GM21825 (cell line): ENCODE measurements at regions not wholly inside any gene's neighbourhood (a gene's known extent, or its start where the extent isn't known, plus 50 kb on each side); places are given as distances from the start of the nearest gene placed in this dataset.

Source experiments
- ATAC-seq: cut with Tn5 transposase; IDR thresholded peaks from one replicate; pipeline ENCODE4 v1.9.1; 2021; ENCODE audit warnings: mild to moderate bottlenecking, moderate library complexity; ENCODE audit not compliant: unreplicated experiment

DNA sequence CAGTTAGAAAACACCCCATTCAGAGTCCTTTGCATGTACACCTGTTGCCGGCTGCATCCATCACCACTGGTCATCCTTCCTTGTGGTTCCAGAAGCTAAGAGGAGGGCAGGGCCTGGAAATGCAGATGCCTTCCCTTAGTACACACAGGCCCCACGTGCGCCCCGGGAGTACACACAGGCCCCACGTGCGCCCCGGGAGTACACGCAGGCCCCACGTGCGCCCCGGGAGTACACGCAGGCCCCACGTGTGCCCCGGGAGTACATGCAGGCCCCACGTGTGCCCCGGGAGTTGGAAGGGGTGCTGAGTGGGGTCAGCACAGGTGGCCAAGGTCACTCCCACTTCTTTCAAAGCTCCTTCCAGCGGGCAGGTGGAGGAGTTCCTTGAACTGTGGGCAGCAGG is 1141.9 kb downstream of the BRD1 start:
- ATAC-seq: no peak

DNA sequence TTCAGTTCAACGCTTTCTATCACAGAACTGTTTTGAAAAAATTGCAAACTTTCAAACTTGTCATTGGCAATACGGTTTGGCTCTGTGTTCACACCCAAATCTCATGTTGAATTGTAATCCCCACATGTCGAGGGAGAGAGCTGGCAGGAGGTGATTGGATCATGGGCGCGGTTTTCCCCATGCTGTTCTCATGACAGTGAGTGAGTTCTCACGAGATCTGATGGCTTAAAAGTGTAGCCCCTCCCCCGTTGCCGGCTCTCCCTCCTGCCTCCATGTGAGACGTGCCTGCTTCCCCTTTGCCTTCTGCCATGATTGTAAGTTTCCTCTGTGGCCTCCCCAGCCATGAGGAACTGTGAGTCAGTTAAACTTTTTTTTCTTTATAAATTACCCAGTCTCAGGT is 1144.0 kb downstream of the BRD1 start:
- ATAC-seq: no peak

DNA sequence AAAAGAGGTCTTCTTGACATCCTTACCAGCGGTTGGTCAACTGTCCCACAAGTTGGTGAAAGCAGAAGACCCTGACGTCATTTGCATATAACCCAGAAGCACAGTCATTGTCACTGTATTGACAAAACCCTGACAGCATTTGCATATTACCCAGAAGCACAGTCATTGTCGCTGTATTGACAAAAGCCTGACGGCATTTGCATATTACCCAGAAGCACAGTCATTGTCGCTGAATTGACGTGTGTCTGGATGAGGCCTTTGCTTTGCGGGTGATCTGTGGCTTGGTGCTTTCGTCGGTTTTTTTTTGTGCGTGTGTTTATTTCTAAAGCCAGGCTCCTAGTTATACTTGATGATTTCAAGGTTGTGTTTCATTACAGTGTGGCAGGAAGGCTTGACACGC is 1145.2 kb downstream of the BRD1 start:
- no peak for ATAC-seq

DNA sequence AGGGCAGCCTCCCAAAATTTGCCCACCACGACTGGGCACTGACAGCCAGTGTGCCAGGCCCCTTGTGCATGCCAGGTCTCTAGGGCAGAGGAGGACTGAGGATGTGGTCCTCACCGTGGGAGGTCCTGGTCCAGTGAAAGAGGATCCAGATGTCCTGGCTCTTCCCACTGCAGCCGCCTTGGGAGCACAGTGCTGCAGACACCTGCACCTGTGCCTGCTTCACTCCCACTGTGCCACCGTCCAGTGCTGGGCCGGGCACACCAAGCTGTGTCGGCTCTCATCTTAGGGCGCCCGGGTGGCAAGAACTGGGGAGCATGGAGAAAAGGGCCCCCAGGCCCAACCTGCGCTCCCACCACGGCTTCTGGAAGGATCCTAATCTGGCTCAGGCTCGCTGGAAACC is 1147.1 kb downstream of the BRD1 start:
- no peak for ATAC-seq

DNA sequence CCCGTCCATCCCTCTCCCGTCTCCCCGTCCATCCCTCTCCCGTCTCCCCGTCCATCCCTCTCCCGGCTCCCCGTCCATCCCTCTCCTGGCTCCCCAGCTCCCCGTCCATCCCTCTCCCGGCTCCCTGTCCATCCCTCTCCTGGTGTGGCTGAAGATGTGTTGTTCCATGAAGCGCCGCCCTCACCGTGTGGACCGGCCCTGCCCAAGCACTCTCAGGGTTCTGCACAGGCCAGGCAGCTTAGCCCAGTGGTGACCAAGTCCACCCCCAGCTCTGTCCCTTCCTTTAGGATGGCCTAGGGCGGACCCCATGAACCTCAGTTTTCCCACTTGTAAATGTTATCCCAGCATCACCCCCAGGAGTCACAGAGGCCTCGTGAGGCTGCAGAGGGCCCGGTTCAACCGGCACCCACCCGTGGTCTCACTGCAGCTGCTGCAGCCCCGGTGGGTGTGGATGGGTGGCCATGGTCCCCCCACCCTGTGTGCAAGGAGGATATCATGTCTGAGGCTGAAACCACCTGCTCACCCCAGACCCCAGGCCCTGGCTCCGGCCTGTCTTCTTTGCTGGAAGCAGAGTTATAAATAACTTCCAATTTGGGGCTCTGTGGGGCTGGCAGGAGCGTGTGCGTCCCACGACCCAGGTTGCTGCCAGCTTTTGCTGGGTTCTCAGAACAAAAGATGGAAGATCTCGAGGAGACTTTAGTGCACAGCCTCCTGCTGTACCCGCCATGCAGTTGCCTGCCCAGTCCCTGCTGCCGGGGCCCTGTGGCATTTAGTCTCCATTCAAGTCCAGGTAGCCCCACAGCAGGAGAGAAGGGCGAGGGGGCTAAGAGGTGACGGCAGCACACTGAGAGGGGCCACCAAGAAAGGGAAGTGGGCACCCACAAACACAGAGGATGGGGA is 1147.8 kb downstream of the BRD1 start:
- ATAC-seq: no peak

DNA sequence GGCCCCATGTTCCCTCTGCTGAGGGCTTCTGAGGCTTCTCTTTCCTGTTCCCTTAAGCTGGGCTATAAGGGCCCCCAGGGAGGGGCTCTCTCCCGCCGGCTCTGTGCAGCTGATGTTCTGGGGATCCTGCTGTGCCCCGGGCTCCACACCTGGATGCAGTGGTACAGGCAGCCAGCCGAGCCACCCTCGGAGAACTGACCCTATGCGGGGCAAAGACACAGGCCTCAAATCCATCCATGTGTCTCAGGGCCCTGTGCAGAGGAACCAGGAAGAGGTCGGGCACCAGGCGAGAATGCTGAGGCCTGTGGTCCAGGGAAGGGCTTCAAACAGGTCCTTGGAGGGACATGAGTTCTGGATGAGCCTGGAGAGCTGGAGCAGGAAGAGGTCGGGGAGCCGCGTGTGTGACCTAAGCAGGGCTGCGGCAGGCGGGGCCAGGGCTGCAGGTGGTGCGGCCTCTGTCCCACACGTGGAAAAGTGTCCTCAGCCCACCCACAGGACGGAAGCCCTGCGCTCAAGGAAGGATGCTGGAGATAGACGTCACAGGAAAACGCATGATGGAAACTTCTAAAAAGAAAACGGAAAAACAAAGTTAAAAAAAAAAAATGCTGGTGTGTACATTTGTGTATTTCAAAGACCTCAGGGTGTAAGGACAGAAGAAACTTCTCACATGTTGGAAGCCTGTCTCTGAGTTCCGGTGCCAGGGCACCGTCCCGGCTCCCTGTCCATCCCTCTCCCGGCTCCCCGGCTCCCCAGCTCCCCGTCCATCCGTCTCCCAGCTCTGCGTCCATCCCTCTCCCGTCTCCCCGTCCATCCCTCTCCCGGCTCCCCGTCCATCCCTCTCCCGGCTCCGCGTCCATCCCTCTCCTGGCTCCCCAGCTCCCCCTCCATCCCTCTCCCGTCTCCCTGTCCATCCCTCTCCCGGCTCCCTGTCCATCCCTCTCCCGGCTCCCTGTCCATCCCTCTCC is 1149.2 kb downstream of the BRD1 start:
- ATAC-seq: no peak

DNA sequence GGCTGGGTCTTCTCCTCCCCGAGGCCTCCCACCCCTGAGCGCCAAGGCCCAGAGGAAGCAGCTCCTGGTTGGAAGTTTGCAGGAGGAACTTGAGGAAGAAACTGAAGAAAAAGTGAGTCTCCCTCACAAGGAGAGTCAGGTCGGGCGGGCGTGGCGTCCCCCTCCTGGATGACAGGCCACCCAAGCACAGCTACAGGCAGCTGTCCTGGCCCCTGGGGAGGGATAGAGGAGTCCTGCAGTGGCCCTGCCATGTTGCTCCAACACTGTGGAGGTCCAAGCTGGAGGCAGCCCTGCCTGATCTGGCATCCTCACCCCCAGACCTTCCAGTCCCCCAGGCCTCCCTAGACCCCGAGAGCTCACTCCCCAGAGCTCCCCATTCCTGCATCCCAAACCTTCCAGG is 1150.1 kb downstream of the BRD1 start:
- ATAC-seq: no peak

DNA sequence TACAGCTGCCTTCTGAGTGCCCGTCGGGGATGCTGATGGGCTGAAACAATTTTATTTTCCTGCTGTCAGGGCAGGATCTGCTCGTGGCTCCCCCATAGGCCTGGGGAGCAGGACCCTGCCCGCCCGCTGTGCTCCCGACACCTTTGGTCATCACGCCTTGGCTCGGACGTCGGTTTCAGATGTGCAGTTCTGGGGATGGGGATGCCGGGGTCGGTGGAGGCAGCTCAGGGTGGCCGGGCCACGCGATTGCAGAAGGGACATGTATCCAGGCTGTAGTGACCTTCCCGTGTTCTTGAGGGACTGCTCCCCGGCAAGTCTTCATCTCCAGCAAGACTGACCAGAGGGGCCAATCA is 1150.5 kb downstream of the BRD1 start:
- ATAC-seq: no peak

DNA sequence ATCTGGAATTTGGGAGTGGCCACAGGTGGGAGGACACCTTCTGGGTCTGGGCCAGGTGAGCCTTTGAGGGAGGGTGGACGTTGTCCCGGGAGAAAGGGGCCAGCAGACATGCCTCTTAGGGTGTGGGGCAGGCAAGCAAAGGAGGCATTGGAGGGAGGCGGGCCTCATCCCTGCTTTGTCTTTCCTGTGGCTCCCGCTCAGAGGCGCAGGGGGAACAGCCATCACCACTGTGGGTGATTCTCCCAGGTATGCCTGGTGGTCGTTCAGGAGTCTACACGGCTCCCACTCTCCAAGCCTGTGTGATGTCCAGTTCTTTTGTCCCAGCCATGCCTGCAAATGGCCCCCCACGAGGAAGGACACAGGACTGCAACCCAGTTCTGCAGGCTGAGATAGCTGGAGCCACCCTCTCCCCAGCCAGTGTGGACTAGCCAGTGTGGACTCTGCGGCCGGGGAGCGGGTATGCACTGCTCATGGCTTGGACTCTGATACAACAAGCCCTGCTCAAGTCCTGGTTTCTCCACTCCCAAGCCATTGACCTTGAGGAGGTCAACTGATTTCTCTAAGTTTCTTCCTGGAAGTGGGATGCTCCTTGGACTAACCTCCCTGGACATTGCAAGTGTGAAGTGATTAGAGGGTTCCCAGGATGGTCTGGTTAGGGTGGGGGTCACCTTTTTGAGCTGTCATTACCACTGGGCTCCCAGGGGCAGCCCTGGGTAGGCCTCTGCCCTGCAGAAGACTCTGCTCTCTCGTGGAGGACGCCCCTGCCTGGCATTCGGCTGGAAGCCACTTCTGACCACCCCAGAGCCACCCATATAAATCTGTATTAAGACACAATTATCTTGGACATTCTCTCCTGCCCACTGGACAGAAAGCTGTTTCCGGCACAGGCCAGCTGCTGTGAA is 1151.2 kb downstream of the BRD1 start:
- ATAC-seq: no peak

DNA sequence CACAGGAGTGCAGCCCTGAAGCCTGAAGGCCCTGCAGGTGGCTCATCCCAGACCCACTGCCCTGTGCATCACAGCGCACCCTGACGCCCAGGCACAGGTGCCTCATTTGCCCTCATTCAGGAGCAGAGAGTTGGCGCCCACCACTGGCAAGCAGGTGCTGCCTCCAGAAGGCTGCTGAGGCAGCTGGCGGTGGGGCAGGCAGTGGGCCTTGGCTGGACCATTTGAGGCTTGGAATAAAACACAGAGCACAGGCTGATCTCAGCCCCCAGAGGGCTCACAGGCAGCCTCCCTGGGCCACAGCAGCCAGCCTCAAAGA is 1151.9 kb downstream of the BRD1 start:
- ATAC-seq: no peak

DNA sequence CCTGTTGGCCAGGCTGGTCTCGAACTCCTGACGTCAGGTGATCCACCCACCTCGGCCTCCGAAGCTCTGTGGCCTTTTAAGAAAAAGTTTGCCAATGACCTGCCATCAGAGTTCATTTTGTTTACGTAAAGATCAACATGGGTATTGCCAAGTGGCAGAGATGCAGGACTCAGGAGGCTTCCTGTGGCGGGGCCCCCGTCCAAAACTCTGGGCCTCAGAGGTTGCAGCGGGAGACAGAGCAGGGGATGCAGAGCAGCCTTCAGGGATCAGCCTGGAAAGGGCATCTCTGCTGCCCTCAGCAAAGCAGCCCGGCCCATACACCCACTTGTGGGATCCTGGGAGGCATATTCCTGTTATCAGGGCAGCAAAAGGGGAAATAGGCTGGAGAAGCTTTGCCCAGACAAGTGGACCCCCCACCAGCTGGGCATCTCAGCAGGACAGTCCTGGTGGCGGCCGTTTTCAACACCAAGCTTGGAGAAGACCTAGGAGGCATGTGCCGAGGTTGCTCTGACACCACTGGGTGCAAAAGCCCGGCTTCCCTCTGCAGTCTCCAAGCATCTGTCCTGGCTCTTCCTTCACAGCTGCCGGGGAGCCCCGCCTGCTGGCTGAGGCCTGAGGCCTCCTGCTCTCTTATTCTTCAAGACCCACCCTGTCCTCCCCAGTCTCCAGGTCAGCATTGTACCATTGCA is 1152.4 kb downstream of the BRD1 start:
- ATAC-seq: no peak

DNA sequence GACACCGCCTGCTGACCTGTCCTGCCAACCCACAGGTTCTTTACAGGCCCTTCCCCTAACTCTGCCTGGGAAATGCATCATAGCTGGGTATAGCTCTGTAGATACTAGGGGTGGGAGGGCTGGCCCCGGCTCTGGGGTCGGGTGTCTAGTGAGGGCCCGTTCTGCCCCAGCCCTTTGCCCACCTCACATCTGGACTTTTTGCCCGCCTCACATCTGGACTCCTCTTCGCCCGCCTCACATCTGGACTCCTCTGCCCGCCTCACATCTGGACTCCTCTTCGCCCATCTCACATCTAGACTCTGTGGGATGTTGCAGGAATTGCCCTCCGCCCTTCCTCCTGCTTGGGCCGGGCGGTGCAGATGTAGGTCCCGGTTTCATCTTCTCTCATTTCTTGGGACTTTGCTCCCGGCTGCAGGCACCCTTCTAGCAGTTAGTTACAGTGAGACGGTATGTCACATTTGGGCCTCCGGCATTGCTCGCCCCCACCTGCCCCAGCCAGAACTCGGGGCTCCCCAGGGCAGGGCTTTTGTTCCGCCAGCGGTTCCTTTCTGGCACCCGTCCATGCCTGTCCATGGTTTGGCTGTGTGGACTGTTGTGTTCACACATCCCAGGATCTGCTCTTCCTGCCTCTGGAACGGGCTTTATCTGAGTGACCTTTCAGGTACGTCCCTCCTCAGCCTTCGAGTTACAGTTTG is 1153.7 kb downstream of the BRD1 start:
- ATAC-seq: no peak

DNA sequence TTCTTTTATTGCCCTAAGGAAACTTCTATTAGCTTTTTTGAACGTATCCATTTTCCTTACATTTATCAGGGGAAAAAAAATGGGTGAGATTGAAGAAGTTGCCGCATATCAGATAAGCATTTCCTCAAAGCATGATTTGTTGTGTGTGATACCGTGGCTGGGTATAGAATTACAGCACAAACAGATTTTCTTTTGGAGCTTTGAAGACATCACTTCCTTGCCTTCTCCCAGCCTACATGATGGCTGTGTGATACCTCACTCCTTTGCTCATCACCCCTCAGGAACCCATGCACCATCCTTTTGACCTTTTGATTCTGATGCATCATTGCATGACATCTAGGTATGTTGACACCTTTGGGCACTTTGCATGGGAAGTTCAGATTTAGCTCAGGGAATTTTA is 1155.3 kb downstream of the BRD1 start:
- ATAC-seq: no peak

DNA sequence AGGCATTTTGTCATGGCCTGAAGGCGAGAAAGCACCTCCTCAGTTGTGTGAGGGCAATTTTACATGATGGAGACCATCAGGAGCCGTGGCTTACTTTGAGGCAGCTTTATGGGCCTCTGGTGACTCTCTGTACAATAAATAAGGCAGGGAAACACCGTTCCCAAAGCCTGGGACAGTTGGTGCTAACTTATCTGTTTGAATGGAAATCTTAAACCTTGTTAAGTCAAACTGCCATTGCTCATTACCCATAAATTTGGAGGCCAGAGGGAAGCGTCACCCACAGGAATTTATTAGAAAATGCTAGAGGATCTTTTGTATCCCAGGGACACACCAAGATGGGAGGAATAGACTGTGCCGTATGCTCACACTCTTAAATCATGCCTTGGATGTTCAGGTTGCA is 1156.9 kb downstream of the BRD1 start:
- ATAC-seq: no peak

DNA sequence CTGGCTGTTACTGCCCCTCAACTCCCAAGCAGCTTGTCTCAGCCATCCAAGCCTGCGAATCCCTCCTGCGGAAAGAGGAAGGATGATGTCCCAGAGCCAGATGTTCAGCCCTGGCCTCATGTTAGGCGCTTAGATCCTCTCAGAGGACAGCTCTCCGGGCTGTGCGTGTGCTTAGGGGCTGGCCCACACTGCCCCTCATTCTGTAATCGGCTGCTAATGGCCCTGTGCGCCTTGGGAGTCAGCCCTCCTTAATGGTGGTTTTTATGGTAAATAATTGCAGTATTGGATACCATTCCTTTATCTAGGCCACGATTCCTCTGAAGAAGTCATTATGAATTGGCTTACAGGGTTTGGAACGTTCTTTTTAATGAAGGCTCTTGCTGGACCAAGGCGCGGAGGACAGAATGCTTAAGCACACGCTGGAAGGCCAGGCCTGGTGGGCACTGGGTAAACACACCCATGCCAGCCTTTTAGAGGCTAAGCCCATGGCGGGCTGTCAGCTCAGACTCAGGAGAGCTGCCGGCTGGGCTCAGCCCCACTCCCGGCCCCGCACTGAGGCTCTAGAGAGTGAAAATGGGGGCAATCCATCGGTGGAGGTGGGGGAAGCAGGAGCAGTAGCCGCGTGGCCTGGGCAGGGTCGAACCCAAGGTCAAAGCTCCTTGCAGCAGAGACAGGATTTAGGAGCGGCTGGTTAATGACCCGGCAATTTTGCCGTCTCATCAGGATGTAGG is 1157.5 kb downstream of the BRD1 start:
- ATAC-seq: no peak

DNA sequence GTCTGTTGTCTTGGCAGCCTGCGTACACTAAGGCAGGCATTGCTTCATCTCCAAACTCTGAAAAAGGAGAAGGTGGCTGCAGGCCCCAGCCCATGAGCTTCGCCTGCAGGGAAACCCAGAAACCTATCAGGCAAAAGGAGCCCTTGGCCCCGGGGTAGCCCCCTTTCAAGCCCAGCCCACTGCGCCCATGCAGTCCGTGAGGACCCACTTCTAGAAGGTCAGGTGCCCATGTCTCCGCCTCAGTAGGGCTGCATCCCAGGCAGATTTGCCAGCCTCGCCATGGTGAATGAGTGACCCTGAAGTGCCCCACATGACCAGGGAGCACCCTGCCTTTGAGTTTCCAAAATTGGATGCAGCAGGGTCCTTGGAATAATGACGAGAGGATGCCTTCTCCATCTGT is 1158.4 kb downstream of the BRD1 start:
- no peak for ATAC-seq

DNA sequence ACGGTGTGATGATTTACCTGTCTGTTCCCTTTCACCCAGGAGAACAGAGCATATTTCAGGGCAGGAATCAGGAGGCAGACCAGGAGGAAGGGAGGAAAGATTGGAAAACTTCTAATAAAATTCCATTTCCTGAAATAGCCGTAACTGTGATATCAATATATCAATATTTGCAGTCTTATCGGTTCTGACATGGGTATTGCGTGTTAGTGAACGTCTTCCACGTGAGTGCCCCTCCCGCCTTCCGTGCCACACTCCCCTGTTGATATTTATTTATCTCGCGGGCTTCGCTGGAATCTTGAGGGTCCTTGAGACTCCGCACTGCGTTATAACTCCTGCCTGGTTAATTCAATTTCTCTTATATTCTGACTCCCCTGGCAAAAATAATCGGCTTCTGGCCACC is 1160.4 kb downstream of the BRD1 start:
- no peak for ATAC-seq

DNA sequence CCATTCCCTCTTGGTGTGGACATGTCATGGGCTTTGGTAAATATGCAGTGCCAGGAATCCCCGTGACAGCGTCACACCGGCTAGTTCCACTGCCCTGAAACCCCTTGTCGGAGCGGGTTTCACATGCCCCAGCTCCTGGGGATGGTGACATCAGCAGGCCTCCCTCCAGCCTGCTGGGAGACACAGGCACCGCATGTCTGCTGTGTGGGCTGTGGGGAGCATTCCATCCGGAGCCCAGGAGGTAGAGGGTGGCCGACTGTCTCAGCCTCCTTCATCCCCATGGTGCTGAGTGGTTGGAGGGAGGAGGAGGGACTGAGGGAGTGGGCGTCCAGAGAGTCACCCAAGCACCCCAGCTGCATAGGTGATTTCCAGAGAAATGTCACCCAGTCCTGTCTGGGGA is 1161.1 kb downstream of the BRD1 start:
- no peak for ATAC-seq

DNA sequence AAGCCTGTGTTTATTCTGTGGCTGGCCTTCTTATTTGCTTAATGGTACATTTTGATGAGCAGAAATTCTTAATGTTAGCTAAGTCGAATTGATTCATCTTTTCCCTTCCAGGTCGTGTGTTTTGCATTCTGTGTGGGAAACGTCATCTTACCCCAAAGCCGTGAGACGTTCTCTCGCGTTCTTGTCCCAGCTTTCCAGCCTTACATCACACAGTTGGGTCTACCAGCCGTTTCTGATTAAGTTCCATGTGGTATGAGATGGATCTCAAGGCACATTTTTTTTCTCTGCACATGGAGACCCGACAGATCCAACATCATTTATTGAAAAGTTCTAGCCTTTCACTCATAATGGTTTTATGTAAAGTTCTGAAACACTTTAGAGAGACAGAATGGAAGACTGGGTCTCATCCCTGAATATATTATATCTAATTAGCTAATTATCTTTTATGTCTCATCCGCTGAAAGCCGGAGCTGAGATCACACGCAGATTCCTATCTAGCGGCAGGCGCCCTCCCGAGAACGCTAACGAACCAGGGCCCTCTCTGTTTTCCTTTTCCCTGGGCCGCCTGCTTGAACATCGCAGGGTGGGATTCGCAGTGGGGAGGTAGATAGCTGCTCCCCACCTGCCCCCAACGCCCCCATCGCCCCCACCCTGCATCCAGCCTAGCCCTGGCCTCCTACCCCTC is 1162.2 kb downstream of the BRD1 start:
- ATAC-seq: no peak
